Left lobe of liver (tissue), 2 donors: ENCODE measurements at regions not wholly inside any gene's neighbourhood (a gene's known extent, or its start where the extent isn't known, plus 50 kb on each side); places are given as distances from the start of the nearest gene placed in this dataset.
A peak's percentile ranks its signal among the peaks of the same experiment; 100 is the strongest.
"Not testable (repeated sequence)": the region's sequence is repeated elsewhere in the genome, so short reads cannot be mapped to it uniquely, and the experiment has no call there.

Source experiments
- ATAC-seq: fragments of 200-7000 bp; cut with Tn5 transposase; one replicate; pipeline ENCODE4 v1.9.1; 2020; ENCODE audit warnings: mild to moderate bottlenecking, moderate library complexity
- DNase-seq: peaks from one replicate; pipeline ENCODE4 v3.0.0-alpha.2; 2020; ENCODE audit warnings: low spot score
- donor health status: DM: no; HTN: no; CAD: no; lungs with moderate emphysema.
- donor health status: DM: no; HTN: yes; CAD: no.

DNA sequence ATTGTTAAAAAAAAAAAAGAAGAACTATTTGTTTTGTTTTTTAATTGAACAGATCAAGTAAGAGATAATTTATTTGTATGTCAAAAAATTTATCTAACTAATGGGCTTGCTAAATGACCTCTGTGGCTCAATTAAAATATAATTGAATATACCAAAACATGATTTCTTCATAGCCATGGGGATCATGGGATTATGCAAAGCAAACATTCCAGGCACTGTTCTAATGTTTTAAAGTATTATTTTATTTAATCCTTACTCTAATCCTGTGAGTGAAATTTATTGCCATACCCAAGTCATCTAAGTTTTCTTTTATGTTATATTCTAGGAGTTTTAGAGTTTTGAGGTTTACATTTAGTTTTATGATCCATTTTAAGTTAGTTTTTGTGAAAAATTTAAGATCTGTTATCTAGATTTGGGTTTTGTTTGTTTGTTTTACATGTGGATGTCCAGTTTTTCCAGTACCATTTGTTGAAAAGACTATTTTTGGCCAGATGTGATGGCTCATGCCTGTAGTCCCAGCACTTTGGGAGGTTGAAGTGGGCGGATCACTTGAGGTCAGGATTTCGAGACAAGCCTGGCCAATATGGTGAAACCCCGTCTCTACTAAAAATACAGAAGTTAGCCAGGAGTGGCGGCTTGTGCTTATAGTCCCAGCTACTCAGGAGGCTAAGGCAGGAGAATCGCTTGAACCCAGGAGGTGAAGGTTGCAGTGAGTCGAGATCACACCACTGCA lies 52.3 kb upstream of the CNOT10 start:
- no peak for ATAC-seq
- no peak for DNase-seq

DNA sequence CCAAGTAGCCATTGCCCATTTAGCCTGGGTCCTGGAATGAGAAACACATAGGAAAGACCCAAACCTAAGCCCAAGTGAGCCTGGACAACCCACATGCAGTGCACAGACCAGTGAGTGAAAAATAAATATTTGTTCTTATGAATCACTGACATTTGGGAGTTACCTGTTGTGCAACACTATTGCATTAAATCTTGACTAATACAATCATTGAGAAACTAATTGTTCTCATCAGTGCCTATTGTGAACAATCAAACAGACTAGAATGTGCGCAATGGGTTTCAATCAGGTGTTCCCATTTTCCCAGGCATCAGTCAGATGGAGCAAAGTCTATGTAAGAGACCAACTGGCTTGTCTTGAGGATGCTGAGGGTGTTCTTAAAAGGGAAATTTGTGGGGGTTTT lies 54.7 kb upstream of the CNOT10 start:
- ATAC-seq: peak; percentile 29
- DNase-seq: no peak

DNA sequence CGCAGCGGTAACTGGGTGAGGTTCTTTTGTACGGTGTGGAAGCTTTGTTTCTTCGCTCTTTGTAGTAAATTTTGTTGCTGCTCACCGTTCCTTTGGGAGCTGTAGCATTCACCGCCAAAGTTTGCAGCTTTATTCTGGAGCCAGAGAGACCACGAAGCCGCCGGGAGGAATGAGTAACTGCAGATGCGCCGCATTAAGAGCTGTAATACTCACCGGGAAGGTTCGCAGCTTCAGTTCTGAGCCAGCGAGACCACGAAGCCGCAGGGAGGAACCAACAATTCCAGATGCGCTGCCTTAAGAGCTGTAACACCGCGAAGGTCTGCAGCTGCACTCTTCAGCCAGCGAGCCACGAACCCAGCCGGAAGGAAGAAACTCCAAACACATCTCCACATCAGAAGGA lies 56.0 kb upstream of the DYNC1LI1 start:
- DNase-seq: no peak

DNA sequence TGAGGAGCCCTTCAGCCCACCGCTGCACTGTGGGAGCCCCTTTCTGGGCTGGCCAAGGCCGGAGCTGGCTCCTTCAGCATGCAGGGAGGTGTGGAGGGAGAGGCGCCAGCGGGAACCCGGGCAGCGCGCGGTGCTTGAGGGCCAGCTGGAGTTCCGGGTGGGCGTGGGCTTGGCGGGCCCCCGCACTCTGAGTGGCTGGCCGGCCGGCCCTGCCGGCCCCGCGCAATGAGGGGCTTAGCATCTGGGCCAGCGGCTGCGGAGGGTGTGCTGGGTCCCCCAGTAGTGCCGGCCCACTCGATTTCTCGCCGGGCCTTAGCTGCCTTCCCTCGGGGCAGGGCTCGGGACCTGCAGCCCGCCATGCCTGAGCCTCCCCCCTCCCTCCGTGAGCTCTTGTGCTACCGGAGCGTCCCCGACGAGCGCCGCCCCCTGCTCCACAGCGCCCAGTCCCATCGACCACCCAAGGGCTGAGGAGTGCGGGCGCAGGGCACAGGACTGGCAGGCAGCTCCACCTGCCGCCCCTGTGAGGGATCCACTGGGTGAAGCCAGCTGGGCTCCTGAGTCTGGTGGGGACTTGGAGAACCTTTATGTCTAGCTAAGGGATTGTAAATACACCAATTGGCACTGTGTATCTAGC lies 55.0 kb upstream of the DYNC1LI1 start:
- ATAC-seq, DNase-seq: not testable (repeated sequence)

More for the DNA sequence above, 56.0 kb upstream of the DYNC1LI1 start:
- ATAC-seq: no peak

DNA sequence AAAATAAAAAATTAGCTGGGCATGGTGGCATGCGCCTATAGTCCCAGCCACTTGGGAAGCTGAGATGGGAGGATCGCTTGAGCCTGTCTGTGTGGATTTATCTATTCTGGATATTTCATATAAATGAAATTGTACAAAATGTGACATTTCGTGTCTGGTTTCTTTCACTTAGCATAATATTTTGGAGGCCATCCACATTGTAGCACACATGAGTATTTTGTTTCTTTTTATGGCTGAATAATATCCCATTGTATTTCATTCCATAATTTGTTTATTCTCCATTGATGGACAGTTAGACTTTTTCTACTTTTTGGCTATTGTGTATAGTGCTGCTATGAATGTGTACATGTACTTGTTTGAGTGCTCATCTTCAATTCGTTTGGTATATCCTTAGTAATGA lies 52.9 kb upstream of the DYNC1LI1 start:
- no peak for DNase-seq
- ATAC-seq: no peak

DNA sequence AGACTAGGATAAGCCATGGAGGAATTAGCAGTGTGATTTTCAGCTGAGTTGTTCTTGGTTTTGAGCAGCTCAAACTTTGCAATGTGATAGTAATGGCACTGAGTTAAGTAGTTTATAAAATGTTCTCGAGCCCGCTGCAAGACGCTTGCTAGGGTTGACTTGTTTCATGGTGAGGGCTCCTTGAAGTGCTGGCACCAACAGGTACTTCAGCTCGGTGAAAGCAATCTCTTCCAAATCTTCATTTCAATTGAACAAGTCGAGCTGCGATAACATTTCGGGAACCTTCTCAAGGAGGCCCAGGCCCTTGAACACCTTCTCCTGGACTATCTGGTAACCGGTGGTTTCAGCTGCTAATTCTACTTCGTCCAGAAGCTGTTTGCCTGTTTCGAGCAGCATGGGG lies 50.8 kb upstream of the DYNC1LI1 start:
- DNase-seq (no peak), ATAC-seq (no peak)

DNA sequence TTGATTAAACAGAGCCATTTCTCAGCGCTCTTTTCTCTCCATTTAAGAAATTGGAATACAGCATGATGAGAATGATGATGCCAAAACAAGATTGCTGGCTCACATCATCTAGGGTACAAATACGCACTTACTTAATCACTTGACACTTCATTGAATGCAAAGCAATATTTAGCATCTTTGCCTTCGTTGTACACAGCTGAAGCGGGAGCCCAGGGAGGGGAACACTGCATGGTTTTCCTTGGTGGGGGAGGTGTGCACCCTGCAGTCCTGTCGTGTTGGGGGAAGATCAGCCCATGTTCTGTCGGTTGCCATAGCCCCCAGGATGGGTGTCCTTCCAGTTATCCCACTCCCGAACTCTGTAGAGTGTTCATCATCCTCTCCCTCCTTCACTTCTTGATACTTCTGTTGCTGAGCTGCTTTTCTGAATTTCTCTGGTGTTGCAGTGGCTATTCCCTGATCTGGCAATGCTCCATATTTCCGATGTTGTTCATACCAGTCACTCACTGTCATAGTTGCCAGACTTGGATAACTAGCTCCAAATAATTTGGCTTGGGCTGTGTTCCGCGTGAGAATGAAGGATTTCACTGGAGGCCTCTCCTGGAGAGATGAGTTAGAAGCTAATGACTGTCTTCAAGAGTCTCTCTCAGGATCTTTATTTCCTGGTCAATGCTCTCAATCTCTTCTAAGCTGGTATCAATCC lies 50.1 kb upstream of the DYNC1LI1 start:
- DNase-seq (no peak), ATAC-seq (no peak)
